Left ventricle myocardium inferior (tissue), 1 donor: ENCODE measurements at regions not wholly inside any gene's neighbourhood (a gene's known extent, or its start where the extent isn't known, plus 50 kb on each side); places are given as distances from the start of the nearest gene placed in this dataset.

Experiments used
- DNase-seq: peaks from one replicate; pipeline ENCODE4 v3.0.0-alpha.2; 2020
- H3K27ac ChIP-seq: fragments of 200-600 bp; replicated peaks from 2 replicates; pipeline ENCODE4 v1.8.0; 2021
- H3K27me3 ChIP-seq: fragments of 200-600 bp; 2 replicates; pipeline ENCODE4 v1.8.0; 2021; ENCODE audit warnings: low read depth
- H3K36me3 ChIP-seq: fragments of 200-600 bp; 2 replicates; pipeline ENCODE4 v1.8.0; 2021
- H3K4me1 ChIP-seq: fragments of 200-600 bp; 2 replicates; pipeline ENCODE4 v1.8.0; 2021
- H3K4me3 ChIP-seq: fragments of 200-600 bp; 2 replicates; pipeline ENCODE4 v1.8.0; 2021; ENCODE audit warnings: mild to moderate bottlenecking, moderate library complexity
- H3K9me3 ChIP-seq: fragments of 200-600 bp; replicated peaks from 2 replicates; pipeline ENCODE4 v1.8.0; 2021
- intact Hi-C: fragments of 100-400 bp; cut with micrococcal nuclease; formaldehyde crosslinking; loops from one replicate; pipeline ENCODE4 v1.11.0; 2022
- TF ChIP-seq, protein P1 (sequence below): fragments of 200-600 bp; IDR thresholded peaks from 2 replicates; pipeline ENCODE4 v1.8.0; 2021; ENCODE audit warnings: antibody characterized with exemption, mild to moderate bottlenecking, borderline replicate concordance
- donor health status: DM: no; HTN: yes; CAD: no; lungs with severe emphysema.

DNA sequence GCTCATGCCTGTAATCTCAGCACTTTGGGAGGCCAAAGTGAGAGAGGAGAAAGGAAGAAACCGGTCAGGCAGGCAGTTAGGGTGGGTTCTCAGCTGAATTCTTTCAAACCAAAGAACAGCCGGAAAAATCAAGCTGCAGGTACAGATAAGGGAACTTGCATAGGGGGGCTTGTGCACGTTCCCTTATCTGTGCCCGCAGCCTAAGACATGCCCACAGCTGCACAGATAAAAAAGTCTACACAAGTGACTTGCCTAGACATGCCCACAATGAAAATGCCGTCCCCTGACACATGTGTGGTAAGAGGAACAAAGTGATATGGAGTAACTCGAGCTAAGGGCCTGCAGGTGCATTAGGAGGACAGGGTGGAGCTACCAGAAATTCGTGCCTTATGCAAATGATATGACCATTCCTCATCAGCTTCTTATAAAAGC lies 175.8 kb upstream of the SALL4 start:
- TF ChIP-seq, protein P1, sequence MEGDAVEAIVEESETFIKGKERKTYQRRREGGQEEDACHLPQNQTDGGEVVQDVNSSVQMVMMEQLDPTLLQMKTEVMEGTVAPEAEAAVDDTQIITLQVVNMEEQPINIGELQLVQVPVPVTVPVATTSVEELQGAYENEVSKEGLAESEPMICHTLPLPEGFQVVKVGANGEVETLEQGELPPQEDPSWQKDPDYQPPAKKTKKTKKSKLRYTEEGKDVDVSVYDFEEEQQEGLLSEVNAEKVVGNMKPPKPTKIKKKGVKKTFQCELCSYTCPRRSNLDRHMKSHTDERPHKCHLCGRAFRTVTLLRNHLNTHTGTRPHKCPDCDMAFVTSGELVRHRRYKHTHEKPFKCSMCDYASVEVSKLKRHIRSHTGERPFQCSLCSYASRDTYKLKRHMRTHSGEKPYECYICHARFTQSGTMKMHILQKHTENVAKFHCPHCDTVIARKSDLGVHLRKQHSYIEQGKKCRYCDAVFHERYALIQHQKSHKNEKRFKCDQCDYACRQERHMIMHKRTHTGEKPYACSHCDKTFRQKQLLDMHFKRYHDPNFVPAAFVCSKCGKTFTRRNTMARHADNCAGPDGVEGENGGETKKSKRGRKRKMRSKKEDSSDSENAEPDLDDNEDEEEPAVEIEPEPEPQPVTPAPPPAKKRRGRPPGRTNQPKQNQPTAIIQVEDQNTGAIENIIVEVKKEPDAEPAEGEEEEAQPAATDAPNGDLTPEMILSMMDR: no peak
- Histone ChIP-seq H3K4me3 (no peak overlapping the region), H3K9me3 (peaks cover 15% of the 10 kb centered on the region), H3K4me1 (no peaks in the 10 kb centered on the region), H3K27ac (no peak overlapping the region), H3K27me3 (no peaks in the 10 kb centered on the region), H3K36me3 (no peaks in the 10 kb centered on the region)
- intact Hi-C loops: no loop called here
- no peak for DNase-seq

DNA sequence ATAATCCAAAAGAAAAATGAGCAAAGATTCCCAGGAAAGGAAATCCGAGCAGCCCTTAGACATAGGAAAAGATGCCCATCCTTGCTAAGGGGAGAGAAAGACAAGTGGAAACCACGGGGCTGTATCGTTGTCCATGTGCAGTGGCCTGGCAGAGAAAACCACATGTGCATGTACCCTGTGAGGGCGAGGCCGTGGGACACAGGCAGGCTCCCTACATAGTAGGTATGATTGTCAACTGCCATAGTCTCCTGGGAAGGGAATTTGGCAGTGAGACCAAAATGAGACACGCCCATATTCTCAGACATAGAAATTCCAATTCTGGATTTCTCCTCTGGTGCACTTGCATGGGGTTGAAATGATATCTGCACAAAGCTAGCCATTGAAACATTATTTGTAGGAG lies 169.7 kb upstream of the SALL4 start:
- no peaks in the 10 kb centered on the region for H3K36me3 ChIP-seq
- no peaks in the 10 kb centered on the region for H3K9me3 ChIP-seq
- peaks cover 10% of the 10 kb centered on the region for H3K27me3 ChIP-seq
- intact Hi-C loops: no loop called here
- H3K4me1 ChIP-seq: no peaks in the 10 kb centered on the region
- no peak overlapping the region for H3K27ac ChIP-seq
- no peak for DNase-seq
- TF ChIP-seq, protein P1: no peak
- H3K4me3 ChIP-seq: no peak overlapping the region

DNA sequence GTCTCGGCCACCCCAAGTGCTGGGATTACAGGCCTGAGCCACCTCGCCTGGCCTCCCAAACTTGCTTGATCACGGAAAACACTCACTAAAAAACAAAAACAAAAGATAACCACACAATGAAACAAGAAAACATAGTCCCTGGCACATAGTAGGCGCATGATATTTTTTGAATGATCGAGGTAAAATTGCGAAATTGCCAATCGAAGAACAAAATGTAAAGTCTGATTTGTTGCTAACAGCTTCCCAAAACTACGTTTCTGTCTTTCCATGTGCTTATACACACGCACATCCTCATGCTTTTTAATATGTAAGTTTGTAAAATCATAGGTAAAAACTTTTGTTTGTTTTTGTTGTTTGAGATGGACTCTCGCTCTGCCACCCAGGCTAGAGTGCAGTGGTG lies 168.5 kb upstream of the SALL4 start:
- no peak for DNase-seq
- Histone ChIP-seq H3K9me3 (no peaks in the 10 kb centered on the region), H3K36me3 (no peaks in the 10 kb centered on the region), H3K4me1 (no peaks in the 10 kb centered on the region), H3K4me3 (no peak overlapping the region), H3K27me3 (peaks cover 20% of the 10 kb centered on the region), H3K27ac (no peak overlapping the region)
- TF ChIP-seq, protein P1: no peak
- intact Hi-C loops: no loop called here

DNA sequence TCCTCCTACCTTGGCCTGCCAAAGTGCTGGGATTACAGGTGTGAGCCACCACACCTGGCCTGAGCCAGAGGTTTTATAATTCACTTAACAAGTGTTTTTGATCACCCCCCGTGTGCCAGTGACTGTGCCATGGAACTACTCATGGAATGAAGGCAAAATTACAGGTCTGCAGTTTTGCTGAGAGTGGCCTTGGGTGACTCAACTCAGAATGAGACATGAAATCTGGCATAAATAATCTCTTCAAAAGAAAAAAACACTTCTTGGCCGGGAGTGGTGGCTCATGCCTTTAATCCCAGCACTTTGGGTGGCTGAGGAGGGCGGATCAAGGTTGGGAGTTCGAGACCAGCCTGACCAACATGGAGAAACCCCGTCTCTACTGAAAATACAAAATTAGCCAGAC lies 166.9 kb upstream of the SALL4 start:
- no peaks in the 10 kb centered on the region for H3K9me3 ChIP-seq
- H3K27me3 ChIP-seq: peaks cover 23% of the 10 kb centered on the region
- H3K36me3 ChIP-seq: no peaks in the 10 kb centered on the region
- H3K4me1 ChIP-seq: no peaks in the 10 kb centered on the region
- intact Hi-C loops: no loop called here
- H3K4me3 ChIP-seq: no peak overlapping the region
- TF ChIP-seq, protein P1: no peak
- no peak for DNase-seq
- H3K27ac ChIP-seq: no peak overlapping the region

DNA sequence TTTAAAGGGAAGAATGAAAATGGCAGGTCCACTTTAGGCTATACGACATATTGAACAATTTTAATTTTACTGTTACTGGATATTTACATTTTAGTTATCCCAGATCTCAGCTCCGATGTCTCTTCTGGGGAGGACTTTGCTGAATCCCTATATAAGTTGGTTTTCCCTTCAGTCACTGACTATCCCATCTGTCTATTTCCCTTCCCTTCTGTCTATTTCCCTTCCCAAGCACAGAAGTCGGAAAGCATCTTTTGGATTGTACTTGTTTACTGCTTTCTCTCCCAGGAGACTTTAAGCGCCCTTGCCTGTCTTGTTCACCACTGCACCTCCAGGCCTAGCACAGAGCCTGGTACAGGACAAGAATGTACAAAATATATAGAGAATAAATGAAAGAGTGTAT lies 165.8 kb upstream of the SALL4 start:
- no peaks in the 10 kb centered on the region for H3K36me3 ChIP-seq
- H3K4me3 ChIP-seq: no peak overlapping the region
- TF ChIP-seq, protein P1: no peak
- H3K27ac ChIP-seq: no peak overlapping the region
- H3K27me3 ChIP-seq: peaks cover 25% of the 10 kb centered on the region
- no peaks in the 10 kb centered on the region for H3K4me1 ChIP-seq
- no peak for DNase-seq
- intact Hi-C loops: no loop called here
- H3K9me3 ChIP-seq: no peaks in the 10 kb centered on the region
